SKM-1 treated with dmso at 0.1 percent for 144 hours (cell line): ENCODE measurements at regions not wholly inside any gene's neighbourhood (a gene's known extent, or its start where the extent isn't known, plus 50 kb on each side); places are given as distances from the start of the nearest gene placed in this dataset.
"Not testable (repeated sequence)": the region's sequence is repeated elsewhere in the genome, so short reads cannot be mapped to it uniquely, and the experiment has no call there.

Experiments used
- DNase-seq: peaks from one replicate; lab custom pipeline; 2025; ENCODE audit not compliant: unreplicated experiment; lab: John Stamatoyannopoulos, UW

DNA sequence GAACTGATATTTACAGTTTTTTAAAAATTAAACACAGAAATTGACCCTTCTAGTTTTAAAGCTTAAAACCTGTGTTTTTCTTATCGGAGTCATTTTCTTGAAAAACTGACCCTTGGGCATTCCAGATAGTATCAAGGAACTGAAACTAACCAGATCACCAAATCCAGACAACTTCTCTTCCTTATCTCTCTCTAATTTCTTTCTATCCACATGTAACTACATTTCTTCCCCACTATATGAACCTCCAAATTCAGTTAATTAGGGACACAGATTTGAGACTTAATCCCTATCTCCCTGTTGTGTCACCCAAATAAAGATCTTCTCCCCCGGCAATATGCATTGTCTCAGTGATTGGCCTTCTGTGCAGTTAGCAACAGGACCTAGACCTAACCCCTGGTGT, 1643.0 kb upstream of the CDH6 start:
- DNase-seq, result no peak

DNA sequence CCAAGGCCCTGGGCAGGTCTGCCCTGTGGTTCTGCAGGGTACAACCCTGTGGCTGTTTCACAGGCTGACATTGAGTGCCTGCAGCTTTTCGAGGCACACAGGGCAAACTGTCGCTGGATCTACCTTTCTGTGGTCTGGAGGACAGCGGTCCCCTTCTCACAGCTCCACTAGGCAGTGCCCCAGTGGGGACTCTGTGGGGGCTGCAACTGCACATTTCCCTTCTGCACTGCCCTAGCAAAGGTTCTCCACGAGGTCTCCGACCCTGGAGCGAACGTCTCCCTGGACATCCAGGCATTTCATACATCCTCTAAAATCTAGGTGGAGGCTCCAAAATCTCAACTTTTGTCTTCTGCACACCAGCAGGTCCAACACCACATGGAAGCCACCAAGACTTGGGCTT, 1645.2 kb upstream of the CDH6 start:
- no peak for DNase-seq

DNA sequence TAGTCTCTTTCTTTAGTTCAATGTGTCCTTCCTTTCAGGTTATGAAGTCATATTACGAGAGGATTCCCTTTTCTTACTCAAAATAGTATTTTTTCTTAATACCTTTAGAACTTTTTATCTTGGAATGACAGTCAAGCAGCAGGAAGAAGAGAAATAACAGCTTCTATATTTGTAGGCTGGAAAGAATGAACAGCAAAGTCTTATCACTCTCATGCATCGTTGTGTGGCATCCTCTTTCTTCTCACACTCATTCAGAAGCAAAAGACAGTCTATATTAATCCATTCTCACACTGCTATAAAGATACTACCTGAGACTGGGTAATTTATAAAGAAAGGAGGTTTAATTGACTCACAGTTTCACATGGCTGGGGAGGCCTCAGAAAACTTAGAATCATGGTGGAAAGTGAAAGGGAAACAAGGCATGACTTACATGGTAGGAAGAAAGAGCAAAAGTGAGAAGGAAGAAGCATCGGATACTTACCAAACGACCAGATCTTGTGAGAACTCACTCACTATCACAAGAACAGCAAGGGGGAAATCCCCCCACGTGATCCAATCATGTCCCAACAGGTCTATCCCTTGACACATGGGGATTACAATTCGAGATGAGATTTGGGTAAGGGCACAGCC, 1646.1 kb upstream of the CDH6 start:
- DNase-seq, result no peak

DNA sequence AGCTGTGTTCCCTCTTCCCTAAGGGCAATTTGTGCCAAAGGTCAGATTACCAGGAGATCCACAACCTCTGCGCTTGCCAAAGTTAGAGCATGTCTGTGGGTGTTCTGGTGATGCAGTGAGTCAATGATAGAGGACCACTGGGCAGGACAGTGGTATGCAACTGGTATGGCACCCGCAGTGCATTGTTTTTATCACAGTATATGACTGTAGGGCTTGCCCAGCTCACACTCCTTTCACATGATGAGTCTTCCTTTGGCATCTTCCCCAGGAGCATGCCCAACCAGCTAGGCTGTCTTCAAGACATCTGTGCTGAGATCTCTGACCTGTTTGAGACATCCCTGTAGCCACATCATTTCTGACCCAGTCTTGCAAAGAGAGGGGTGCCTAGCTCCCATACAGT, 1650.0 kb upstream of the CDH6 start:
- DNase-seq, result no peak

DNA sequence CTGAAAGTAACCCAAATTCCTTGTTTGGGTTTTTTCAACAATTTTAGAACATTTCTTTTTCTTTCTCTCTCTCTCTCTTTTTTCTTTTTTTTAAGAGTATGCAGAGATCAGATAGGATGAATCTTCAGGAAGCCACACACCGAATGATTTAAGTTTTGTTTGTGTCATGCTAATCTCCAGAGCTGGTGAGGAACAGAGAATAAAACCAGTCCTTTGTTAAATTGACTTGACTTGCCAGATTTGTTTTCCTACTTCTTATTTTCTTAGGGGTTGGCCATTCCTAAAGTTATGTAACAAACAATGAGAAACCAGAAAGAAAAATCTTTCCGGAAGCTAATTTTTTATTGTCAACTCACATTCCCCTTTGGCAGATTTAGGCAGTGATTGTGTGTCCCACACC, 1669.3 kb upstream of the CDH6 start:
- no peak for DNase-seq

DNA sequence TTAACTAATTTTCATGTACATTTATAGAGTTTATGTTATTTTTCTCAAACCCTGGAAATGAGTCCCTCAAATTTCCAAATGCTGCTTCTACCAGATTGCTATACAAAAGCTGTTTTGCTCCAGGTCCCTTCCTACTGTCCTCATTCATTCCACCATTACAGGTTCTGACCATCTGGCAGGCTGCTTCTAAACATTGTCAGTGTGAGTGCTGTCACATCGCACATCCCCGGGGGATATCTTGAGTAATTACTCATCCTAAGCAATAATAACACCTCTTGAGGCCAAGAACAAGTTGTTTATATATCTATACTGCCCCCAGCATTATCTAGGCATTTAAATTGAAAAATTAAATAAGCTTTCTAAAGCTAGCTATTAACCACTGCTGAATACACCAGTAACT, 1675.3 kb upstream of the CDH6 start:
- no peak for DNase-seq

DNA sequence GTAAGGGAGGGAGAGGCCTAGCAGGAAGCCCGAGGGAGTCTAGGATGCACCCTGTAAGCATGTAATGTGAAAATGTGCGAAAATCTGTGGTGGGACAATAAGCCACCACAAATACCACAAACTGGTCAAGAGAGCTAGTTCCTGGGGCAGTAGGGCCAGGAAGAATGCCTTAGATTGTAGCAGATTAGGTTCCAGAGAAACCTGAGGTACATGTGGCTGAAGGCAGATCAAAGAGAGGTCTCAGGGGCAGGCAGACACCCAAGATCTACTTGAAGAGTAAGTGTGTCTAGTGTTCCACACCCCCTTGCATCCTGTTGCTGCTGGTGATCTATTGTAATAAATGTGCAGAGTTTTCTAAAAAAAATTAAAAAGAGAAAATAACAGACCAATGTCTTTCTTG, 1677.3 kb upstream of the CDH6 start:
- DNase-seq, result no peak

DNA sequence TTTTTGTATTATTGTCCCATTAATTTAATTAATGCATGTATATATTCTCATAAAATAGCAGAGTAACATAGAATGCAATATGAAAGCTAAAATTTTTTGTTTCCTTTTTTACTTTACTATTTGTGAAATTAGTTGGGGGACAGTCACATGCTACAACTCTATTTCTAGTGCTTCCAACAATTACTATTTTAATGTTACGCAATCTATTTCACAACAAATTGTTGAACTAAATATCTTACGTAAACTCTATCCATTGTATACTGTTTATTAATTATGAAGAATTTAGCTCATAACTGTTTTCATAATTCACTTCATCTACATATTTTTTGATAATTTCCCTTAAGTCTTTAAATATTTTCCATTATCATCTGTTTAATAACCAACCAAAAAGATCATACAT, 1685.4 kb upstream of the CDH6 start:
- DNase-seq, result no peak

DNA sequence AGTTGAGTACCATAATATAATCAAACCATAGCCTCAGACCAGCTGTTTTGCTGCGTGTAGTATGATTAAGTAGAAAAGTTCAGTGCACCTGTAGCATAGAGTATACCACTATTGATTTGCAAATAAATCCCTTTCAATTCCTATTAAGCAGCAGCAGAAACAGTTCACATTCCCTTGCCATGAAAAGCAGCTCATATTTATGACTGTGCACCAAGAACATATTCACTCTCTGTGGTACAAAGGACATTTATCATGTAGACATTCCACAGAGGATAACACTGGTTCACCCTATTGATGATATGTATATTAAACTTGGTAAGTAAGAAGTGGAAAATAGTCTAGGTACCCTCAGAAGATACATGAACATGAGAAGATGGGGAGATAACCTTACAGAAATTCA, 1689.1 kb upstream of the CDH6 start:
- DNase-seq, result no peak

DNA sequence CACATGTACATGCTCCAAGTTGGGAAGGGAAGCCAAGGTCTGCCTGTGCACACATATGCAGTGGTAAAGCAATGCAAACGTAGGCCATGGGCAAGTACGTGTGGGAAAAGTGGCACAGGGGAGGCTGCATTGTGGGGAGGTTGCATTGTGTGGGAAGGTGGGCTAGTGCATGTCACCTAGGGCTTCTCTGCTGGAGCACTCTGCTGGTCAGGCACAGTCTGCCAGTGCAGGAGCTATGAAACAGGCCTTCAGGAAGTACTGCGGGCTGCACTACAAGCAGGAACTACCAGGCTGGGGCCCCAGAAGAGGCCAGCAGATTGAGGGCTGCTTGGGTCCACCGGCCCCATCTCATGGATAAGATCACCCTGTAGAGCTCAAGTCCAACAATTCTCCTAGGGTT, 1694.6 kb upstream of the CDH6 start:
- DNase-seq, result no peak

DNA sequence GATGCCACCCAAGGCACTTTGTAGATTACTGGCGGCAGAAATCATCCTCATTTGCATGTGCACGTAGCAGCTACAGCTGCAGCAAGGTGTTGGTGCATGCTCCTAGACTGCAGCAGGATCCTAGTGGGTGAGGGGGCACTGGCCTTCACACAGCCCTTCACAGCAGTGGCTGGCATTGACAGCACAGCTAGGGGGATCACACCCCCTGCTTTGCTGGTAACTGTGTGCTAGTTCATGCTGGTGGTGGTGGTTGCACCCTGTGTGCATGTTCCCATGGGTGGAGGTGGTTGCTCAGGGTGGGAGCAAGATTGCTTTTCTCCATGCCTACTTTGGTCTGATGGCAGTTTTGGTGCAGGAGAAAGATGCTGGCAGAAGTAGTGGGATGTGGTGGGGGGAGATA, 1695.1 kb upstream of the CDH6 start:
- no peak for DNase-seq

DNA sequence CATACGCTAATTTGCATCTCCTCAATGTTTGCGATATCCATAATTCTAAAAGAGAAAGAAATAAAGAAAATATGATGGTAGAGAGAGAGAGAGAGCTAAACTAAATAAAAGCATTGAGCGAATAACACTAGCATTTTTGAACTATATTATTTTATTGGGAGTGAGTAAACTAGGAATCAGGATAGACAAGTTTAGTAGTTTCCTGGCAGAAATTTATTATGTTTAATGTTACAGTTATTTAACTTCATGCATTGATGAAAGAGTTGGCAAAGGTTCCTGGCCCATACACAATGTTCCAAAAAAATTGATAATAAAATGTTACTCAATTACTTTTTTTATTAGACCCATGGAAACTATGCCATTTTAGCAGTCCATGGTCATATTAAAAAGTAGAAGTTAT, 1708.2 kb upstream of the CDH6 start:
- no peak for DNase-seq

DNA sequence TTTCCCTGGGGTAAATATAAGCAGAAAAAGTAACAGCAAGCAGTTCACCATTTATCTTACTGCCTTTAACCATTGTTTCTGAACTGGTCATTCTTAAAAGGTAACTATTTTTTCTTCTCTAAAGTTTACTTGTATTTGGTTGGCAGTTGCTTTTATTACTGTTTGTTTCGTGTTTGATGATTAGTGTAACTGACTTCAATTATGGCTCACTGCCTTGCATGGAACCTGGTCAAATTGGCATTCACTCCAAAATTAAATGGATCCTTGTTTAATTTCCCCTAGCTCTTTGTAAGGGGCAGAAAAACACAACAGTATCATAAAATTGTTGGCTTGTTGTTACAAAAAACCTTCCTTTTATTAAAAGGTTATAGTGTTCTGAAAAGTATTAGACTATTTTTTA, 1723.9 kb upstream of the CDH6 start:
- DNase-seq, result no peak

DNA sequence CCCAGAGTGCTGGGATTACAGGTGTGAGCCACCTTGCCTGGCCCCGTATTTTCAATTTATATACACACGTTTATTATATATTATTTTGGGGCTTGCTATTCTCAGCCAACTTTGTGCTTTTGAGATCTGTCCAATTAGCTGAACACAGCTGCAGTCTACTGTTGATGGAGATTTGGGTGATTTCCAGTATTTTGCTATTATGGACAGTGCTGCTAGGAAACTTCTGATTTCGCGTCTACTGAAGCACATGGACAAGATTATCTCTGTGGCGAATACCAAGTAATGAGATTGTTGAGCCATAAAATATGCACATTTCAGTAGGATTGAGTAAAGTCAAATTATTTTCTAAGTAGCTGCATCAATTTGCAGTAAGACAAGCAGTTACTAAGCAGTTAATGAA, 1731.2 kb upstream of the CDH6 start:
- DNase-seq, result no peak

DNA sequence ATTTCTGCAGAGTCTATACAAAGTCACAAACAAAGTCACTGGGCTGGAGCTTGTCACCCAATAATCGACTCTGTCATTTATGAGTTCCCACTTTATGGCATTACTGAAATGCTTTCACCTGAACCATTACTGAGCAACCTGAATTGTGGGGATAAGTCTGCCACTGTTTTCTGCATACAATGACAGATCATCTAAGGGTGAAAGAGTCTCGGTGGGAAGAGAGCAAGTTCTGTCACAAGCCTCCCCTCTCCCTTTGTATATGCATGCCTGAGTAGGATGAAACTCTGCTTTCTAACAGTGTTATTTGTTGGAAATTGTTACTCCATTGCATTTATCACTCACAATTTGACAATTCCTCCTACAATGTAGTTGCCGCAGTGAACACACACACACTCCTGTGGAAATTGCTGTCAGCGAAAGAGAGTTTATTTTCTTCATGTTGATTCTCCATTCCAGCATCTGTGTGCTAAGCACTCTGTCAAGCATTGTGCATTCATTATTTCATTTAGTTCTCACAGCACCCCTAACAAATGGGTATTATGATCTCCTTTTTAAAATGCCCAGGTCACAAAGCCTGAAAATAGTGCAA, 1732.4 kb upstream of the CDH6 start:
- DNase-seq, result no peak

DNA sequence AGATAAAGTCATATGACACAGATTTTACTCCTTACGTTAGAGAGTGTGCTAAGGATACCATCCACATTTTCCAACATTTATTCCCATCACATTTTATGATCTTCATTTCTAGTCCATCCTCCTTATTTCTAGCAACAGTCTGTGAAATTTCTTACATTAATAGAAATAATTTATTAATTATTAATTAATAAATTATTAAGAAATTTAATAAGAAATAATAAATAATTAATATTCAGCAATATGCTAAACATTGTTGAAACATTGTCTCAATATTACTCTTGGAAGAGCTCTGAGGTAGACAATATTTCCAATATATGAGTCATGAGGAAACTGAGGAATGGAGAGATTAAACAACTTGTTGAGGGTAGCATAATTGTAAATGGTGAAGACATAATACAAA, 1742.5 kb upstream of the CDH6 start:
- not testable (repeated sequence) for DNase-seq

DNA sequence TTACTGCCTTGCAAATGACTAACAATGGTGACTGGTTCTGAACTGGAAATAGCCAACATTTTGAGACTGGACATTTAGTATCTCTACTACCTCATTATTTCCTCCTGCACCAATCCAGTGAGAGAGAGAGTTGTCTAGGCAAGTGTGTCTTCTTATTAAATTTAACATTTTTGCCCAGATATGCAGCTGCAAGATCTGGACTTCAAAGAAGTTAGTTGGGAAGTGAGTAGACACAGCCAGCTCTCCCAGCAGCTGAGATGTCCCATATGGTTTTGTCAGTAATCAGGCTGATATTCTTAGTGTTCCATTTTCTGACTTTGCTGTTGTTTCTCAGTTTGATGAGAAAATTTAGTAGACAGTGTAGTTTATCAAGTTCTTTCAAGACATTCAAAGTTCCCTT, 1778.8 kb upstream of the CDH6 start:
- no peak for DNase-seq

DNA sequence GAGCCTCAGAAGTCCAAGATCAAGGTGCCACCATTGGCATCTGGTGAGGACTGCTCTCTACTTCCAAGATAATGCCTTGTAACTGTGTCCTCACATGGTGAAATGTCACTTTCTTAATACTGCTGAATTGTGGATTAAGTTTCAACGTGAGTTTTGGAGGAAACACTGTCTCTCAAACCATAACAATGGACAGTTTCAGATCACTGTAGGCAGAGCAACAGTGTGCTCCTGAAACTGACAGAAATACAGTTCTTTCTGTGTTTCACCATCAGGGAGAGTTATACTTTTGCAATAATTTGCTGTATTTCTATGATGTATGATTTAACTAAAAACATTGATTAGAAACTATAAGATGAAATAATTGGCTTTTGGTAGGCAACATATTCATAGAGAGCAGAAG, 1780.5 kb upstream of the CDH6 start:
- no peak for DNase-seq

DNA sequence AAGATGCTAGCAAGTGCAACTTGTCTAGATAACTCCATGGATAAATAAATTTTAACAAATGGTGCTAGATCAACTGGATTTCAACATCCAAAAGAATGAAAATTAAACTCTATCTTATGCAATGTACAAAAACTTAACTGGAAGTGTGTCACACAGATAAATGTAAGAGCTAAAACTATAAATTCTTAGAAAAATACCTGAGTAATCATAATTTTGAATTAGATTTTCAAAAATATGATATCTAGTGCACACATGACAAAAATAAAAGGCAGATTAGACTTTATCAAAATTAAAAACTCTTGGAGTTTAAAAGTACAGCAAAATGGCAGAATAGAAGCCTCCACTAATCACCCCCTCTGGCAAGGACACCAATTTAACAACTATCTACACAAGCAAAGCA, 1791.2 kb upstream of the CDH6 start:
- no peak for DNase-seq

DNA sequence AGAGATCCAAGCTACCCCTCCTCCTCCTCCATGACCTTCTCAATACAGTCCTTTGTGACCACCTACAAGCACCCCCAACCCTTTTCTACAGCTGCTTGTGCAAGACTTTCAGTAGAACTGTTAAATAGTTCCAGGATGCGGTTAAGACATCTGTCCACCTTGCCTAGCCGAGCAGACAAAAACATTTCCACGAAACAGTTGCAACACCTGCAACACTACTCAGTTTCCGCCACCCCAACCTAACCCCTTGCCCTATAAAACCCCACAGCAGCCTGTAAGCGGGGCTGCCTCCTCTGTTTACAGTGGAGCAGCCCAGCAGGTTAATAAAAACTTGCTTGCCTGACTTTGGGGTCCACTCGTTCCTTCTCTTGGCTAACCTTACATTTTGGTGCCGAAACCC, 1803.5 kb upstream of the CDH6 start:
- no peak for DNase-seq

DNA sequence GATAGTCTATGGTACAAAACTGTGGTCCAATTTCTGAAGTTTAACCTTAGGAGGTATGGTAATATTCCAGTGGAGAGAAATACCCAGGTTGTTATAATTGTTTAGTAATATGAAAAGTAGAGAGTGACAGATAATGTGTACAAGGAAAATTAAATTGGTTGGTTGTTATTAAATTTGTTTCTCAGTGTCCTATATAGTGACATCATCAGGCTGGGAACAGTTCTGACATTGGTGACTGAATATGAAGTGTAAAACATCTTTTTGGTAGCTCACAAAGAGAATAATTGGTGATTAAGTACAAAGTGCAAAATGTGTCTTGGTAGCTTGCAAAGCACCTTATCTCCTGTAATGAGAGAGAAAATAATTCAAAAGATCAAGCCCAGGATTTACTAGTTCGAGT, 1806.1 kb upstream of the CDH6 start:
- no peak for DNase-seq

DNA sequence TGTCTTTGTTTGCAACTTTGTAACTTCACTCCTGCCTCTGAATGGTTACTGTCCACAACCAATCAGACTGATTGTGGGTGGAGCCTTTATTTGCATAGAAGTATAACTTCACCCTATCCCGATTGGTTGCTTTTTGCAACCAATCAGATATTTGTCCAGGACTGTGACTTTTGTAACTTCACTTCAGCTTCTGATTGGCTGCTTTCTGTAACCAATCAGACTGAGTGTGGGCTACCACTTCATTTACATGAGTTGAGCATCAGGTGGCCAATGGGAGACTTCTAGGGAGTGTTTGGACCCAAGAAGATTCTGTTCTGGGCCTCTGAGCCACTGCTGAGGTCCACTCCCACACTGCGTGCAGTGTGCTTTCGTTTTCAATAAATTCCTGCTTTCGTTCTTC, 1810.7 kb upstream of the CDH6 start:
- no peak for DNase-seq

DNA sequence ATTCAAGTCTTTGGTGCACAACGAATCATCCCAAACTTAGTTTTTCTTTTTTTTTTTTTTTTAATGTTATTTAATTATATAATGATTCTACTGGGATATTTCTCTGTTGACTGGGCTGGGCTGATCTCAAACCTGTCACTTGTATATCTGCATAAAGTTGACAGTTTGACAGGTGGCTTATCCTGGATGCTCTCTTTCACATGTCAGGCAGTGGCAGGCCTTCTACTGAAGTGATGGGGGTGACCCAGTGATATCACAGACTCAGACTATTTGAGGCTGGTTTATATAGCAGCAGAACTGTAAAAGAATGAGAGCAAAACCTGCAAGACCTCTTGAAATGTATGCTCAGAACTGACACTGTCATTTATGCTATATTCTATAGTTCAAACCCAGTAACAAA, 1813.5 kb upstream of the CDH6 start:
- DNase-seq, result no peak

DNA sequence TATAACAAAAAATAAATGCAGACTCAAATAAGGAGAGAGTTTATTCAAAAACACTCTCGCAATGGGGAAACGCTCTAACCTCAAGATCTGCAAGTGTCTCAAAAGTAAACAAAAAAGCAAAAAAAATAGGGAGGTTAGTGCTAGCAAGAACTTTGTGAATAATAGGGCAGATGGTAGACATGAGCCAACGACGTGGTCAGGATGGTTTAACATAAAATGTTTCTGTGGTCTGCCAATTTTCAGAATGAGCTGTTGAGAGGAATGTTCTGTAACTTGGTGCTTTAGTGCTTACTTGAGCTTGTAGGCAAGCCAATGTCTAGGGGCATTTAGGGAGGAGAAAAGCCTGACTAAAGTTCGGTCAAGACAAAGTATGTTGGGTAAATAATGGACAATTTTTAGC, 1813.9 kb upstream of the CDH6 start:
- no peak for DNase-seq
